NCI-H510A (cell line): ENCODE measurements at regions not wholly inside any gene's neighbourhood (a gene's known extent, or its start where the extent isn't known, plus 50 kb on each side); places are given as distances from the start of the nearest gene placed in this dataset.
"Not testable (repeated sequence)": the region's sequence is repeated elsewhere in the genome, so short reads cannot be mapped to it uniquely, and the experiment has no call there.

Source experiments
- DNase-seq: peaks from one replicate; lab custom pipeline; 2025; lab: John Stamatoyannopoulos, UW

- DNase-seq: no peak
Measured at GRCh38 chr1:105608713-105609112, 1447.8 kb upstream of the PRMT6 start.

GRCh38 chr1:105626276-105626987, 1430.0 kb upstream of the PRMT6 start:
- DNase-seq: no peak

GRCh38 chr1:105631153-105631744, 1425.2 kb upstream of the PRMT6 start:
- DNase-seq: not testable (repeated sequence)

- no peak for DNase-seq
Measured at GRCh38 chr1:105632342-105633196, 1423.9 kb upstream of the PRMT6 start.

- DNase-seq: no peak
Measured at GRCh38 chr1:105636052-105636451, 1420.4 kb upstream of the PRMT6 start.

- no peak for DNase-seq
Measured at GRCh38 chr1:105641407-105641806, 1415.1 kb upstream of the PRMT6 start.

GRCh38 chr1:105652109-105652508, 1404.4 kb upstream of the PRMT6 start:
- DNase-seq: no peak

- no peak for DNase-seq
Measured at GRCh38 chr1:105655032-105655431, 1401.4 kb upstream of the PRMT6 start.

GRCh38 chr1:105664495-105664894, 1392.0 kb upstream of the PRMT6 start:
- DNase-seq: no peak

- DNase-seq: no peak
Measured at GRCh38 chr1:105678334-105678733, 1378.1 kb upstream of the PRMT6 start.

GRCh38 chr1:105684714-105685113, 1371.8 kb upstream of the PRMT6 start:
- no peak for DNase-seq

GRCh38 chr1:105686026-105686425, 1370.4 kb upstream of the PRMT6 start:
- no peak for DNase-seq

- DNase-seq: no peak
Measured at GRCh38 chr1:105686874-105687690, 1369.4 kb upstream of the PRMT6 start.

GRCh38 chr1:105700723-105701122, 1355.8 kb upstream of the PRMT6 start:
- DNase-seq: no peak

GRCh38 chr1:105724286-105724685, 1332.2 kb upstream of the PRMT6 start:
- DNase-seq: no peak

GRCh38 chr1:105730701-105731100, 1325.8 kb upstream of the PRMT6 start:
- no peak for DNase-seq

GRCh38 chr1:105736349-105736748, 1320.1 kb upstream of the PRMT6 start:
- no peak for DNase-seq

- DNase-seq: no peak
Measured at GRCh38 chr1:105779727-105780126, 1276.7 kb upstream of the PRMT6 start.

- DNase-seq: no peak
Measured at GRCh38 chr1:105785021-105785420, 1271.5 kb upstream of the PRMT6 start.

- peak; percentile 5 for DNase-seq
Measured at GRCh38 chr1:105793536-105794146, 1262.8 kb upstream of the PRMT6 start.

- DNase-seq: no peak
Measured at GRCh38 chr1:105795741-105796140, 1260.7 kb upstream of the PRMT6 start.
